ENCODE measurements at regions not wholly inside any gene's neighbourhood (a gene's known extent, or its start where the extent isn't known, plus 50 kb on each side); places are given as distances from the start of the nearest gene placed in this dataset.

DNA sequence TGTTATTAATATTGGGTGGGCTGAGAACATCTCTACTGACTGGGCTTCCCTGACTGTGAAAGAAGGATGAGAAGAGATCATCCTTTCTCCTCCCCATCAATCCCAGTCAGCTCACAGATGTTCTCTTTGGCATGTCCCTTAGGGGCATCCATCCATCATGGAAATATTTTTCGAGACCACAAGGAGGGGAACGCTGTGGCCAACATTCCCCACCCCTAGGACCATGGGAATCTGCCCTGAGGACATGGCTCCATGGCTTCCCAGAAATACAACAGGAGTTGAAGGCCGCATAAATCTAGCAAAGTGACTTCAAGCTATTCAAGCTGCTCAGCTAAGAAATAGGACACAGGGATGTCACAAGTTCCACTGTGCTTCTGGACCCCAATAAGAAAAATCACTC is 456.8 kb downstream of the MED13L start:
- TF ChIP-seq, protein P1, sequence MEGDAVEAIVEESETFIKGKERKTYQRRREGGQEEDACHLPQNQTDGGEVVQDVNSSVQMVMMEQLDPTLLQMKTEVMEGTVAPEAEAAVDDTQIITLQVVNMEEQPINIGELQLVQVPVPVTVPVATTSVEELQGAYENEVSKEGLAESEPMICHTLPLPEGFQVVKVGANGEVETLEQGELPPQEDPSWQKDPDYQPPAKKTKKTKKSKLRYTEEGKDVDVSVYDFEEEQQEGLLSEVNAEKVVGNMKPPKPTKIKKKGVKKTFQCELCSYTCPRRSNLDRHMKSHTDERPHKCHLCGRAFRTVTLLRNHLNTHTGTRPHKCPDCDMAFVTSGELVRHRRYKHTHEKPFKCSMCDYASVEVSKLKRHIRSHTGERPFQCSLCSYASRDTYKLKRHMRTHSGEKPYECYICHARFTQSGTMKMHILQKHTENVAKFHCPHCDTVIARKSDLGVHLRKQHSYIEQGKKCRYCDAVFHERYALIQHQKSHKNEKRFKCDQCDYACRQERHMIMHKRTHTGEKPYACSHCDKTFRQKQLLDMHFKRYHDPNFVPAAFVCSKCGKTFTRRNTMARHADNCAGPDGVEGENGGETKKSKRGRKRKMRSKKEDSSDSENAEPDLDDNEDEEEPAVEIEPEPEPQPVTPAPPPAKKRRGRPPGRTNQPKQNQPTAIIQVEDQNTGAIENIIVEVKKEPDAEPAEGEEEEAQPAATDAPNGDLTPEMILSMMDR (conservative IDR thresholded peaks at IDR 0.05), result no peak
- TF ChIP-seq ZFX (IDR thresholded peaks at IDR 0.05), result no peak

All from C4-2B (cell line).